Osteocyte (in vitro differentiated cells): ENCODE measurements at regions not wholly inside any gene's neighbourhood (a gene's known extent, or its start where the extent isn't known, plus 50 kb on each side); places are given as distances from the start of the nearest gene placed in this dataset.

Source experiments
- DNase-seq: peaks from one replicate; pipeline ENCODE4 v3.0.0; 2021; ENCODE audit warnings: mixed read lengths; ENCODE audit not compliant: unreplicated experiment; ENCODE audit errors: extremely low spot score
- H3K27ac Mint-ChIP-seq: one replicate; pipeline ENCODE4 v1.8.0; 2021; ENCODE audit warnings: mild to moderate bottlenecking, mixed read lengths; ENCODE audit not compliant: unreplicated experiment
- H3K27me3 Mint-ChIP-seq: one replicate; pipeline ENCODE4 v1.8.0; 2021; ENCODE audit warnings: mixed read lengths; ENCODE audit not compliant: unreplicated experiment
- H3K36me3 Mint-ChIP-seq: one replicate; pipeline ENCODE4 v1.8.0; 2021; ENCODE audit warnings: mixed read lengths; ENCODE audit not compliant: unreplicated experiment
- H3K4me1 Mint-ChIP-seq: one replicate; pipeline ENCODE4 v1.8.0; 2021; ENCODE audit warnings: mixed read lengths; ENCODE audit not compliant: unreplicated experiment
- H3K4me3 Mint-ChIP-seq: one replicate; pipeline ENCODE4 v1.8.0; 2021; ENCODE audit warnings: mild to moderate bottlenecking, moderate library complexity, mixed read lengths; ENCODE audit not compliant: unreplicated experiment
- H3K9me3 Mint-ChIP-seq: one replicate; pipeline ENCODE4 v1.8.0; 2021; ENCODE audit warnings: mixed read lengths; ENCODE audit not compliant: unreplicated experiment
- CTCF ChIP-seq: fragments of 200-600 bp; sonication (generic); IDR thresholded peaks from 2 replicates; pipeline ENCODE4 v1.5.0; 2021; ENCODE audit warnings: antibody characterized with exemption, mild to moderate bottlenecking, moderate library complexity

DNA sequence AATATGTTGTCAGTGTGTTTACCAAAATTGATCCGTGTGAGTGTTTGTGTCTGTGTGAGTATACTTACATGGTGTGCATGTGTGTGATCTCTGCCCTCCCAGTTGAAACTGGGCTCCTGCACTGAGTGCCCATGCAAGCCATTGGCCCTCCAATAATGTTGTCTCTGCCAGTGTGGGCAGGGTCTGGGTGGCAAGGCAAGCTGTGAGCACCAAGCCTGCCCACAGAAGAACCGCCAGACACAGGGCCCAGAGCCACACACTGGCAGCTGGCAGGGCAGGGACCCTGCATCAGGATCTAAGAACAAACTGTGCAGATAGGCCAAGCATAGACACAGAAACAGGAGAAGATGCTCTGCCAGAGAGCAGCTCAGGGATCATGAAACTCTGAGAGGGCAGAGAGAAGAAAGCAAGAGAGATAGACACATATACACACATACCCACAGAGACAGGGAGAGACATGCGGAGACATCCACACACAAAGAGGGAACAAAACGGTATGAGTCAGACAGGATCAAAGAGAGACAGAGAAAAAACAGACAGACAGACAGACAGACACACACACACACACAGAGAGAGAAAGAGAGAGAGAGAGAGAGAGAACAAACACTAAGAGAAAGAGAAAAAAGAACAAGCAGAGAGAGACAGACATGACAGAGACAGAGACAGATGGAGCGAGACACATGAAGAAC lies 555.0 kb downstream of the MID1IP1 start:
- Mint-ChIP-seq H3K4me1 (no peaks in the 10 kb centered on the region), H3K27me3 (peaks cover 10% of the 10 kb centered on the region), H3K9me3 (peaks cover 15% of the 10 kb centered on the region), H3K27ac (no peak overlapping the region), H3K36me3 (no peaks in the 10 kb centered on the region), H3K4me3 (no peak overlapping the region)
- no peak for TF ChIP-seq CTCF
- no peak for DNase-seq

DNA sequence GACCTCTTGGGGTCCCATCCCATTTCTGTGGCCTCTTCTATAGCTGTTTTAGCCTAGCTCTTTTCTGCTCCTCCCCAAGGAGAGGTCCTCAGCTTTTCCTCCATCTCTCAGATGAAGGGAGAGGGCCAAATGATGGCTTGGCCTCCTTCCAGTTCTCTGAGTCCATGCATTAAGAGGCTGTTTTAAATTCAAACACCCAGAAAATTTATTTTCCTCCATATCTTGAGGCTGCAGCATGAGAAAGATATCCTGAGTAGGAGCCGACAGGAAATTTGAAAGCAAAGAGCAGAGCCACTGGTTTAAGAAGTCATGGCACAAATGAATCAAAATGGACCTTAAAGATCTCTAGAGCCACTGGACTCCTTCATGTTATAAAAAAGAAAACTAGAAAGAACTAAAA lies 558.8 kb downstream of the MID1IP1 start:
- H3K4me3 Mint-ChIP-seq = no peak overlapping the region
- DNase-seq = no peak
- TF ChIP-seq CTCF = no peak
- no peaks in the 10 kb centered on the region for H3K36me3 Mint-ChIP-seq
- H3K4me1 Mint-ChIP-seq = no peaks in the 10 kb centered on the region
- H3K27ac Mint-ChIP-seq = no peak overlapping the region
- peaks cover 12% of the 10 kb centered on the region for H3K9me3 Mint-ChIP-seq
- peaks cover 10% of the 10 kb centered on the region for H3K27me3 Mint-ChIP-seq

GRCh38 chrX:39361736-39362135 lies 560.5 kb downstream of the MID1IP1 start:
- H3K36me3 Mint-ChIP-seq = no peaks in the 10 kb centered on the region
- H3K4me3 Mint-ChIP-seq = no peak overlapping the region
- H3K9me3 Mint-ChIP-seq = peaks cover 12% of the 10 kb centered on the region
- no peak for TF ChIP-seq CTCF
- peaks cover 10% of the 10 kb centered on the region for H3K27me3 Mint-ChIP-seq
- DNase-seq = no peak
- H3K4me1 Mint-ChIP-seq = no peaks in the 10 kb centered on the region
- no peak overlapping the region for H3K27ac Mint-ChIP-seq

GRCh38 chrX:39367416-39367815 lies 566.2 kb downstream of the MID1IP1 start:
- H3K36me3 Mint-ChIP-seq = no peaks in the 10 kb centered on the region
- H3K4me3 Mint-ChIP-seq = no peak overlapping the region
- peaks cover 11% of the 10 kb centered on the region for H3K9me3 Mint-ChIP-seq
- no peak overlapping the region for H3K27ac Mint-ChIP-seq
- peaks cover 7% of the 10 kb centered on the region for H3K27me3 Mint-ChIP-seq
- DNase-seq = no peak
- H3K4me1 Mint-ChIP-seq = no peaks in the 10 kb centered on the region
- TF ChIP-seq CTCF = no peak

- Mint-ChIP-seq H3K9me3 (peaks cover 9% of the 10 kb centered on the region), H3K4me1 (no peaks in the 10 kb centered on the region), H3K4me3 (no peak overlapping the region), H3K36me3 (no peaks in the 10 kb centered on the region), H3K27ac (no peak overlapping the region), H3K27me3 (peaks cover 8% of the 10 kb centered on the region)
- TF ChIP-seq CTCF = no peak
- DNase-seq = no peak
These were observed 570.9 kb downstream of the MID1IP1 start for GRCh38 chrX:39372115-39372514.
